Calu3 (cell line): ENCODE measurements at regions not wholly inside any gene's neighbourhood (a gene's known extent, or its start where the extent isn't known, plus 50 kb on each side); places are given as distances from the start of the nearest gene placed in this dataset.

ENCODE experiments used
- BruUV-seq: library from RNA; stranded (reverse); fragments of 400-500 nt; replicated peaks from 2 replicates; lab custom pipeline; 2021; lab: Mats Ljungman, UMichigan
- CTCF ChIA-PET: fragments of 300-600 bp; sonication (Branson Sonifier 250); formaldehyde crosslinking; loops from one replicate; lab custom pipeline; 2022; ENCODE audit warnings: antibody characterized with exemption; lab: Charles Lee
- DNase-seq: peaks from one replicate; pipeline ENCODE4 v3.0.0; 2022
- H3K27ac Mint-ChIP-seq: one replicate; pipeline ENCODE4 v1.8.0; 2022; ENCODE audit warnings: mixed read lengths; ENCODE audit not compliant: unreplicated experiment
- H3K27me3 Mint-ChIP-seq: one replicate; pipeline ENCODE4 v1.8.0; 2022; ENCODE audit warnings: mixed read lengths; ENCODE audit not compliant: unreplicated experiment
- H3K36me3 Mint-ChIP-seq: one replicate; pipeline ENCODE4 v1.8.0; 2022; ENCODE audit warnings: mild to moderate bottlenecking, moderate library complexity, mixed read lengths; ENCODE audit not compliant: insufficient read depth, unreplicated experiment
- H3K4me1 Mint-ChIP-seq: one replicate; pipeline ENCODE4 v1.8.0; 2022; ENCODE audit warnings: mild to moderate bottlenecking, low read depth, mixed read lengths; ENCODE audit not compliant: unreplicated experiment
- H3K4me3 Mint-ChIP-seq: one replicate; pipeline ENCODE4 v1.8.0; 2022; ENCODE audit warnings: mild to moderate bottlenecking, low read depth, moderate library complexity, mixed read lengths; ENCODE audit not compliant: unreplicated experiment
- H3K9me3 Mint-ChIP-seq: one replicate; pipeline ENCODE4 v1.8.0; 2022; ENCODE audit warnings: low read depth, mixed read lengths; ENCODE audit not compliant: unreplicated experiment
- intact Hi-C: fragments of 100-400 bp; cut with micrococcal nuclease; formaldehyde crosslinking; loops from one replicate; pipeline ENCODE4 v1.10.0; 2022; ENCODE audit not compliant: unreplicated experiment
- TF ChIP-seq, protein P1 (sequence below): fragments of 200-600 bp; IDR thresholded peaks from one replicate; pipeline ENCODE4 v1.8.0; 2022; ENCODE audit warnings: antibody characterized with exemption; ENCODE audit not compliant: unreplicated experiment

DNA sequence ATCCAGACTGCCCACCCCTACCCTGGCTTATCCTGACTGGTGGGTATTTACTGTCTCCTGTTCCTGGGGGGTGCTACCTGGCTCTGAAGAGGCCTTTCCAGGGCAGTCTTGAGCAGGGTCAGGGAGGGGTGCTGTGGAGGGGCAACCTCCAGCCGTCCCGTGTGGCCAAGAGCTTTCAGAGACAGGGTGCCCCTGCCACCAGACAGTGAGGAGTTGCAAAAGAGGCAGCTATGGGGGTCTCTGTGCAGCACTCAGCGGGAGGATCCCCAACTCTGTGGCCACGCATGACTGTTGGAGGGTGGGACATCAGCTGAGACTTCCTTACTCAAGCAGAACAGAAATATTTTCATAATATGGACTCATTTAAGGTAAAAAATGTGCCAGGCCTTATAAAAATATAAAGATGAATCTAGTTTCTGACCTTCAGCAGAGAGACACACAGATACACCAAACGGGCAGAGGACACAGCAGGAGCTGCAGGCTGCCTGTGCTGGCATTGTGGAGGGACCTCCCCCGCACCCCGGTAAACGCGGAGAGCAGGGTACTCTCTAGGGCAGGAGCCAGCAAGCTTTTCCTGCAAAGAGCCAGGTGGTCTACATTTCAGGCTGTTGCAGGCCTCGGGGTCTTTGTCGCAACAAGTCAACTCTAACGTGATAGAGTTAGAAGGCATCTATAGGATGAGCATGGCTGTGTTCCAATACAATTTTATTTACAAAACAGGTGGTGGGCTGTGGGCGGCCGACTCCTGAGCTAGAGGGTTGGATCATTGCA, 252.6 kb downstream of the RHOU start:
- TF ChIP-seq, protein P1, sequence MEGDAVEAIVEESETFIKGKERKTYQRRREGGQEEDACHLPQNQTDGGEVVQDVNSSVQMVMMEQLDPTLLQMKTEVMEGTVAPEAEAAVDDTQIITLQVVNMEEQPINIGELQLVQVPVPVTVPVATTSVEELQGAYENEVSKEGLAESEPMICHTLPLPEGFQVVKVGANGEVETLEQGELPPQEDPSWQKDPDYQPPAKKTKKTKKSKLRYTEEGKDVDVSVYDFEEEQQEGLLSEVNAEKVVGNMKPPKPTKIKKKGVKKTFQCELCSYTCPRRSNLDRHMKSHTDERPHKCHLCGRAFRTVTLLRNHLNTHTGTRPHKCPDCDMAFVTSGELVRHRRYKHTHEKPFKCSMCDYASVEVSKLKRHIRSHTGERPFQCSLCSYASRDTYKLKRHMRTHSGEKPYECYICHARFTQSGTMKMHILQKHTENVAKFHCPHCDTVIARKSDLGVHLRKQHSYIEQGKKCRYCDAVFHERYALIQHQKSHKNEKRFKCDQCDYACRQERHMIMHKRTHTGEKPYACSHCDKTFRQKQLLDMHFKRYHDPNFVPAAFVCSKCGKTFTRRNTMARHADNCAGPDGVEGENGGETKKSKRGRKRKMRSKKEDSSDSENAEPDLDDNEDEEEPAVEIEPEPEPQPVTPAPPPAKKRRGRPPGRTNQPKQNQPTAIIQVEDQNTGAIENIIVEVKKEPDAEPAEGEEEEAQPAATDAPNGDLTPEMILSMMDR: no peak
- CTCF ChIA-PET: no interaction called here
- Mint-ChIP-seq H3K4me1 (no peaks in the 10 kb centered on the region), H3K27ac (no peak overlapping the region), H3K36me3 (no peaks in the 10 kb centered on the region), H3K27me3 (no peaks in the 10 kb centered on the region), H3K9me3 (no peaks in the 10 kb centered on the region), H3K4me3 (no peak overlapping the region)
- BruUV-seq: no TSS peak
- intact Hi-C loops: no loop called here
- DNase-seq: no peak

DNA sequence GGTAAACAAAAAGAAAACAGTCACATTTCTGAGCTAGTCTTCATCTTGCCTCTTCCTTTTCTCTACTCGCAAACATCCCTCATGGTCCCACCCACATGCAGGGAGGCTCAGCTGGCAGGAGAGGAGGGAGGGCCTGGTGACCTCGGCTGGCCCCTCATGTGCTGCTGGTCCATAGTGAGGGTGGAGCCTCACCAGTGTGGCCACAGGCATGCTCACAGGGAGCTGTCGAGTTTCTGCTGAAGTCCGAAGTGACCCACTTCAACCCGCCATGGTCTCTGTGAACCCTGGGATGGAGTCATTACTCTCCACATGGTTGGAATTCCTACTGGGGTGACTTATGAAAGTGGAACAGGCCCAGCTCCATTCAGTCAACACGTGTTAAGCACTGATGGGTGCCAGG, 253.4 kb downstream of the RHOU start:
- no peak for DNase-seq
- H3K27ac Mint-ChIP-seq: no peak overlapping the region
- intact Hi-C loops: no loop called here
- no peak overlapping the region for H3K4me3 Mint-ChIP-seq
- TF ChIP-seq, protein P1: no peak
- no peaks in the 10 kb centered on the region for H3K27me3 Mint-ChIP-seq
- no peaks in the 10 kb centered on the region for H3K36me3 Mint-ChIP-seq
- no peaks in the 10 kb centered on the region for H3K9me3 Mint-ChIP-seq
- CTCF ChIA-PET: no interaction called here
- no TSS peak for BruUV-seq
- H3K4me1 Mint-ChIP-seq: no peaks in the 10 kb centered on the region

DNA sequence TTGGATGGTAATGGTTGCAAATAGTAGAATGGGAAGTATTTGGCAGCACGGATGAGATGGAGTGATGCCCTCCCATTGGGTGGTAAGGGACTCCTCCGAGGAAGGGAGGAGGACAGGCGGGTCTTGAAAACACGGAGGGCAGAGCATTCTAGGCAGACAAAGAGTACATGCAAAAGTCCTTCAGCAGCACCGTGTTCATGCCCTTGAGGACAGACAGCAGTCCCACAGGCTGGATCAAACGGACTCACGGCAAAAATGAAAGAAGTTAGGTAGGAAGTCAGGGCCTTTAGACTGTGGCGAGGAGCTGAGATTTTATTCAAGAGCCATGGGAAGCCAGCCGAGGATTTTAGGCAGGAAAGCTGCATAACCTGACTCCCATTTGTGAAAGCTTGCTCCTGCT, 253.9 kb downstream of the RHOU start:
- TF ChIP-seq, protein P1: no peak
- Mint-ChIP-seq H3K4me3 (no peak overlapping the region), H3K27me3 (no peaks in the 10 kb centered on the region), H3K9me3 (no peaks in the 10 kb centered on the region), H3K4me1 (no peaks in the 10 kb centered on the region), H3K27ac (no peak overlapping the region), H3K36me3 (no peaks in the 10 kb centered on the region)
- no TSS peak for BruUV-seq
- CTCF ChIA-PET: no interaction called here
- DNase-seq: no peak
- intact Hi-C loops: no loop called here

DNA sequence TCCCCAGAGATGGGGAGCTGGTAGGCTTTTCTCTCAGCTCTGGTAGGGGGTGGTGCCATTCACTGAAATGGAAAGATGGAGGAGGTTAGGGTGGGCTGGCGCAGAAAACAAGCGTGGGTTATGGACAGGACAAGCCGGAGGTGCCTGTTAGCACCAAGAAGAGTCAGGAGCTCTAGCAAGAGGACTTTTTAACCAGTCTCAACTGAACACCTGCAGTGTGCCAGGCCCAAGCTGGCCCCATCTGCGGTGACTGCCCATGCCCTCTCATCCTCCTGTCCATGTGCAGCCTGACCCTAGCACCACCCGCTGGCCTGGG, 254.4 kb downstream of the RHOU start:
- H3K36me3 Mint-ChIP-seq: no peaks in the 10 kb centered on the region
- no peak overlapping the region for H3K4me3 Mint-ChIP-seq
- no peaks in the 10 kb centered on the region for H3K4me1 Mint-ChIP-seq
- intact Hi-C loops: no loop called here
- H3K27ac Mint-ChIP-seq: no peak overlapping the region
- no TSS peak for BruUV-seq
- DNase-seq: no peak
- no peaks in the 10 kb centered on the region for H3K27me3 Mint-ChIP-seq
- CTCF ChIA-PET: no interaction called here
- TF ChIP-seq, protein P1: no peak
- no peaks in the 10 kb centered on the region for H3K9me3 Mint-ChIP-seq
